ENCODE measurements at regions not wholly inside any gene's neighbourhood (a gene's known extent, or its start where the extent isn't known, plus 50 kb on each side); places are given as distances from the start of the nearest gene placed in this dataset.
A peak's percentile ranks its signal among the peaks of the same experiment; 100 is the strongest.

- ATAC-seq (ENCODE audit: insufficient number of reproducible peaks, low FRiP score, low read depth) (no peak), DNase-seq (ENCODE audit: low spot score) (no peak)
- H3K27me3 ChIP-seq (replicated peaks; ENCODE audit: insufficient read depth): no peaks in the 10 kb centered on the region
- no peak overlapping the region for H3K27ac ChIP-seq
- peaks cover 0 to 20% of the 10 kb centered on the region in 2 donors for H3K4me1 ChIP-seq (ENCODE audit: control insufficient read depth in 1 of 2, low read depth in 2 of 2)
- H3K9me3 ChIP-seq: no peaks in the 10 kb centered on the region
- TF ChIP-seq CTCF (IDR thresholded peaks at IDR 0.05): no peak
- no peak overlapping the region for H3K4me3 ChIP-seq
- no peaks in the 10 kb centered on the region for H3K36me3 ChIP-seq
These were observed 172.3 kb upstream of the EEA1 start for GRCh38 chr12:93101367-93101766.

- Histone ChIP-seq H3K9me3 (no peaks in the 10 kb centered on the region), H3K27ac (peak overlapping the region in 1 of 2 donors; percentile 9)
- DNase-seq (ENCODE audit: low spot score): no peak
These were observed 173.2 kb upstream of the EEA1 start for GRCh38 chr12:93102312-93102711.

GRCh38 chr12:93102744-93103143 is 173.6 kb upstream of the EEA1 start:
- TF ChIP-seq CTCF (IDR thresholded peaks at IDR 0.05): no peak
- no peak for ATAC-seq (ENCODE audit: insufficient number of reproducible peaks, low FRiP score, low read depth)
- Histone ChIP-seq H3K4me3 (no peak overlapping the region), H3K27me3 (replicated peaks; ENCODE audit: insufficient read depth) (no peaks in the 10 kb centered on the region), H3K36me3 (no peaks in the 10 kb centered on the region), H3K4me1 (ENCODE audit: control insufficient read depth in 1 of 2, low read depth in 2 of 2) (peaks cover 0 to 20% of the 10 kb centered on the region in 2 donors), H3K9me3 (no peaks in the 10 kb centered on the region), H3K27ac (peak overlapping the region in 1 of 2 donors; percentile 9)
- DNase-seq (ENCODE audit: low spot score): no peak

More at GRCh38 chr12:93102312-93102711, 173.2 kb upstream of the EEA1 start:
- Histone ChIP-seq H3K4me3 (no peak overlapping the region), H3K36me3 (no peaks in the 10 kb centered on the region), H3K4me1 (ENCODE audit: control insufficient read depth in 1 of 2, low read depth in 2 of 2) (peaks cover 0 to 20% of the 10 kb centered on the region in 2 donors), H3K27me3 (replicated peaks; ENCODE audit: insufficient read depth) (no peaks in the 10 kb centered on the region)
- TF ChIP-seq CTCF (IDR thresholded peaks at IDR 0.05): no peak
- no peak for ATAC-seq (ENCODE audit: insufficient number of reproducible peaks, low FRiP score, low read depth)

- DNase-seq (ENCODE audit: low spot score) (no peak), ATAC-seq (ENCODE audit: insufficient number of reproducible peaks, low FRiP score, low read depth) (no peak)
- Histone ChIP-seq H3K36me3 (no peaks in the 10 kb centered on the region), H3K27ac (peak overlapping the region; percentile 15 to 46), H3K4me3 (no peak overlapping the region), H3K4me1 (ENCODE audit: control insufficient read depth in 1 of 2, low read depth in 2 of 2) (peaks cover 0 to 20% of the 10 kb centered on the region in 2 donors), H3K27me3 (replicated peaks; ENCODE audit: insufficient read depth) (no peaks in the 10 kb centered on the region), H3K9me3 (no peaks in the 10 kb centered on the region)
- TF ChIP-seq CTCF (IDR thresholded peaks at IDR 0.05): no peak
These were observed 174.1 kb upstream of the EEA1 start for GRCh38 chr12:93103154-93103553.

DNA sequence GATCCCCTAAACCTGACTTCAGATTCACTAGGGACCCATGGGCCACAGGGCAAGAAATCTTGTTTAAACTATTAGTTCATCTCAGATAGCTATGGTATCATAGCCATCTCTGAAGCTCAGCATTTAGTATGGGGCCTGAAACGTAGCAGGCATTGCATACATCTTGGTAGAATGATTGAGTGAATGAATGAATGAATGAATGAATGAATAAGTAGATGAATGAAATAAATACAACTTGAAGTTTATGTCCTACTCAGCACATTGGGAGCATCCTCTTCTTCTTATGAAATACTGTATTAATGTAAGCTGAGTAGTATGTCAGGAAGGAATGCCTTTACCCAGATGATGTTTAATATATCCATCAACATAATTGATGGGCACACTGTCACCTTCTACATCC is 175.4 kb upstream of the EEA1 start:
- Histone ChIP-seq H3K4me1 (ENCODE audit: control insufficient read depth in 1 of 2, low read depth in 2 of 2) (peaks cover 0 to 20% of the 10 kb centered on the region in 2 donors), H3K27me3 (replicated peaks; ENCODE audit: insufficient read depth) (no peaks in the 10 kb centered on the region)
- no peak for ATAC-seq (ENCODE audit: insufficient number of reproducible peaks, low FRiP score, low read depth)

More for the DNA sequence above, 175.4 kb upstream of the EEA1 start:
- no peak for TF ChIP-seq CTCF (IDR thresholded peaks at IDR 0.05)
- no peak overlapping the region for H3K27ac ChIP-seq
- no peaks in the 10 kb centered on the region for H3K9me3 ChIP-seq
- no peak for DNase-seq (ENCODE audit: low spot score)
- H3K36me3 ChIP-seq: no peaks in the 10 kb centered on the region
- no peak overlapping the region for H3K4me3 ChIP-seq
